HCEC 1CT (cell line): ENCODE measurements at regions not wholly inside any gene's neighbourhood (a gene's known extent, or its start where the extent isn't known, plus 50 kb on each side); places are given as distances from the start of the nearest gene placed in this dataset.
"Not testable (repeated sequence)": the region's sequence is repeated elsewhere in the genome, so short reads cannot be mapped to it uniquely, and the experiment has no call there.

Source experiments
- DNase-seq: peaks from one replicate; pipeline ENCODE4 v3.0.0-alpha.2; 2017

DNA sequence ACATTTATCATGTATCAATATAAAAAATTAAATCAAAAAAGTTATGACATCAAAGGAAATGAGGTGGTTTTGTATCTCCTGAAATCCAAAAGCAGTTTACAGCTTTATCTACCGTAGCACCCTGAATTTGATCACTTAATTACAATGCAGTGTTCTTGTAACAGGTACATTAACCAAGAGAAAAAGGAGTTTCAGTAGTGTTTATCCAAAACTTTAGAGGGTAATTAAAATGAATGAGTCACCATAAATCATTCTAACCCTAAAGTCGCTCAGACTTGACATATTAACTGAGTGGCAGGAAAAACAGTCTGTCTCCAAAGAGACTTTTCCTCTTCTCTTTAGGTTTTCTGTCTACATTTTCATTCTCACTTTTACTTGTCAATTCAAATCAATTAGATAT, 907.6 kb upstream of the EPHA5 start:
- DNase-seq = no peak

DNA sequence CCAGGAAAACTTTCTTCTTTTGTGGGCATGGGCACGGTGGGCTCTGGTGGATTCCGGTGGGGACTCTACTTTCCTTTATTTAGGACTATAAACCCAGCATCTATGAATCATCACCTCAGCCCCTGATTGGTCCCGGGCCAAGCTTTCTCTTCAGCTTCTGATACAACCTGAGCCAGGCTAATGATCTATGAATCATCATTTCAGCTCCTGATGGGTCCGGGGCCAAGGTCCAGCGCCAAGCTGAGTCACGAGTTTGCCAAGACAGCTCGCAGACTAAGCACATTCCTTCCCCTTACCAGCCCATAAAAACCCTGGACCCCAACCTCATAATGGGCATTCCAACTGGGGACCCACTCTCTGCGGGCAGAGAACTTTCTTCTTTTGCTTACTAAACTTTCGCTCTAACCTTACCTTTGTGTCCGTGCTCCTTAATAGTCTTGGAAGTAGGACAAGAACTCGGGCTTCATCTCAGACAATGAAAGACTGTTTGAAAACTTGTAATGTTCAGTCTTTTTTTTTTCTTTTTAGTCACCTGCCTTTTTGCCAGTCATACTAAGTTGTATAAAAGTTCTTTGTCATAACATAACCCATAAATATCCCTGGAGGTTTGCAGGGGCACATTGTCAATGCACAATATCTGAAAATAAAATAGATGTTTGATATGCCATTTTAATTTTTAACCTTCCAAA, 904.9 kb upstream of the EPHA5 start:
- peak; percentile 73 for DNase-seq

DNA sequence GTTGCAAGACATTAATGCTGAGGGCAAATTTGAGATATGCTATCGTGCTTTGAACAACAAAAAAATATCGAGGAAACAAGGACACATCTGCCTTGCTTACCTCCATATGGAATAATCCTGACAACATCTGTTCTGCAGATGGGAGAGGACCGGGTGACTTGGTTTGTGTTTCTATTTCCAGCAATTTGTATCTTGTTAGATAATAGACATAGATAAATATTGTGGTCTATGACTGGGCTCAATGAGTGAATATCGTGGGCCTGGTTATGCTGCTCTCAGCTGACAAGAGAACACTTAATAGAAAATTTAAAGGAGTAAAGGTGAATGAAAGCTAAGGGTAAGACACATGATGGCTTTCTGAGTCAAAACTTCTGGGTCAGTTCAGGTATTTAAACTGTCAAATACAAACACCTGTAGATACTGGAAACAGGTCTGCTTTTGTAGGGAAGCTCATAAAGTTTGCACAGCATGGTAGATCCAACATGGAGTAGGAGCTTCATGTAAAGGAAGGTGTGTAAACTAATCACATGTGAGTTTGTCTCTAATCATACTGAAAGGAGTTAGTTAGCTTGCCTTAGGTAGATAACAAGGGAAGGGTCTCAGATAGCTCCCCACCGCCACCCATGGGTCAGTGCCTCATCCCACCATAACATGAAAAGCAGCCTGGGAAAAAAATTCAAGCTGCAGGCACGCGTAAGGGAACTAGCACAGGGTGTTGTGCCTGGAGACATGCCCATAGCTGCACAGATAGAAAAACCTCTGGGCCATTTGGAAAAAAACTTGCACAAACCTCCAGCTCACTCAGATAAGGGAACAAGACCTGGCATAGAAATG, 904.1 kb upstream of the EPHA5 start:
- peak; percentile 80 for DNase-seq

DNA sequence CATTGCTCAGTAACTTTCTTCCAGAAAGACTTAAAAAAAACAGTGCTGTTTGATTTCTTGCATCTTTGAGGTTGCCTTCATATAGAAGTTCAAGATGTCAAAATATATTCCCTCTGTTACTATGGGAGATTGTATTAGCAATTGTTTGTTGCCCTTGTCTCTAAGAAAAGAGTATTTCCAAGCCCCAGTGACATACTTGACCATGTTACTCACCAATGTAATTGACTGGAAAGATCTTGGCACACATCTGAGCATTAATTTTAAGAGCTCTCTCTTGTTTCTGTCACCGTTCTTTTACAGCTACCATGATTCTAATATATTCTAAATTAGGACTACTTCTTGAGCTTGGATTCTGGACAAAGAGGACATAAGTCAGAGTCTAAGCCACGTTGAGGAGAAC, 902.7 kb upstream of the EPHA5 start:
- peak; percentile 71 for DNase-seq

DNA sequence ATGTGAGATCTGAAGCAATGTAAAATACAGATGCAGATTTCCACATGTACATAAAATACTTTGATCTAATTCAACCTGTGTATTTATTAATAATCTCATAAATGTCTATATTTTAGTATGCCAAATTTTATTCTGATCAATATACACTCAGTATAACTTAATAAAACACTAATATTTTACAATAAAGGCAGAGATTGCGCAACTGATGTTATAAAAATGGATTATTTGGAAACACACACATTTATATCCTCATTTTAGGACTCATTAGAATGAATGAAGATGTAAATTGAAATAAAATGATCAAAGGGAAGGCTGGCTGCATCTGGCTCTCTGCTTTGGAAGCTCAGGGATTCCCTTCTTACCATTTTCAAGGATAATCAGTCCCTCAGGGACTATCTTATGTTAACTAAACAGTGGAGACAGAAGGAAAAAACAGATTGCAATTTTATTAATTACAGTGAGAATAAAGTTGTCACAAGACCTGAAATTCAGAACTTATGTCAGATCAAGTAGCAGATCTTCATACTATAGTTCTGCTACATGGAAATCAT, 900.9 kb upstream of the EPHA5 start:
- no peak for DNase-seq

DNA sequence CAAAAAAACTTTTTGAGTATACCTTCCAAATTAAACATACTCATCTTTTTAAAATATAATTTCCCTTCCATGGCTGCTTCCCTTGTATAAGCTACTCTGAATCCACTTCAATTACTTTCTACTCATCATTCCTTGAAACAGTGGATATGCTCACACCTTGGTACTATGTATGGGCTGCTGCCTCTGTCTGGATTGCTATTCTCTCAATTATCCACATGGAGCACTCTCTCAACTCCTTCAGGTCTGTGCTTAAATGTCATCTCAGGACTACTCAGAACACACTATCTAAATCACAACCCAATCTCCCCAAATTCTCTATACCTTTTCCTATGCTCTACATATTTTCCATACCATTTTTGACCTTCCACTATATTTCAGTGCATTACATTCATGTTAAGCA, 898.9 kb upstream of the EPHA5 start:
- no peak for DNase-seq

DNA sequence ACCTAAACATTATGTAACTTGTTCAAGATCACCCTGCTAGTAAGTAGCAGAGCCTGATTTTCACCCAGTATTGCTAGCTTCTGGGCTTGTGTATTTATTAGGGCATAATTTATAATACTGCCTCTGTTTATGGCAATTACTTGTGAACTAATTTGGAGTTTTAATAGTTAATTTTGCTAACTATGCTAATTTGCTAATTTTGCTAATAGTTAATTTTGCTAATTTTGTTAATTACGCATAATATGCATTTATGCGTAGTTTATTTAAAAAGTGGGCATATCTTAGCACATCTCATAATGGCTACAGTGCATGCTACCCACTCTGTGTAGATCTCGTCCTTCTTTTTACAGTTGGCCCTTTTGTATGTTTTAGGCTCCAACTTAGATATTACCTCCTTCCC, 898.1 kb upstream of the EPHA5 start:
- no peak for DNase-seq

DNA sequence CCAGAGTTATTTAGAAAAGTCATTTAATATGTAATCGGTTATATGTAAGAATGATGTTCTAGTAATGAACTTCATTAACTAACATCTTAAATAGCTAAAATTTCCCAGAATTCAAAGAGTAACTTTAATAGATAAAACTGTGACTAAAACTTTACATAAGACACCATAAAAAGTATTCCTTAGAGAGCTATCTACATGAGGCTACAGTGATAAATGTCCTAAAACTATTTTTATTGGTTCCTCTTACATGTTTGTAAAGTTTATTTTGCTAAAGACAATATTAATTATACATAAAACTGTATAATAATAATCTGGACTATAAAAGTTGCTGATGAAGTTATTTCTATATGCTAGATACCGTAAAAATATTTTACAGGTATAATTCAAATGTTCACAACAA, 897.7 kb upstream of the EPHA5 start:
- DNase-seq = no peak

DNA sequence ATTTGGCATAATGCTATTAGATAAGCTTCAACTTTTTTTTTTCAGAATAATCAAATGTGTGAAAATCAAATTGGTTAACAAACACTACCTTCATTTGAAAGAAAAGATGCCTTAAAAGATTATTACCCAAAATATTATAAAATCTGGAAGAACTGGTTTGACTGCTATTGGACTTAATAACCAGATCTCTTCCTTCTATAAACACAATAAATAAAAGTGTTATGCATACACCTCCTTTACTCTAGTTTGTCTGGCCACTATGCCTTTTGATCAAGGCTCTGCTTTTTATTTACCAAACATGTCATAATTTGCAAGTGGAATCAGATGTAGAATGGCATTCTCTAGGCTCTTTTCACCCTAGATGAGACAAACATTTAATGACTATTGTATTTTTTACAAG, 897.3 kb upstream of the EPHA5 start:
- no peak for DNase-seq

DNA sequence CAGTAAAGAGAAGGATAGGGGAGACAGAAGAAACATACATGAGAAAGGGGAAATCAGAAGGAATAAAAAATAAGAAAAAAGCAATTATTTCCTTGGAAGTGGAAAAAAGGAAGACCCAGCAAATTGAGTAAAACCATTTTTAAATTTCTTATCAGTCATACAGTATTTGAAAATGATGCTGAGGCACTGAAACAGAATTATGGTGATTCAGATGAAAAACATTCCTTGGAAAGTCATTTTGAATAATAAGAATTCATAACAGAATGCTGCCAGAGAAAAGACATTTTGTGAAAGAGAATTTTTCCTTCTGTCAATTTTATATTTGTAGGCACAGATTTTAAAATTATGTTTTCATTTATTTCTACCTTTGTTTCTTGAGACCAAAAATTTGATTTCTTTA, 895.5 kb upstream of the EPHA5 start:
- peak; percentile 35 for DNase-seq

DNA sequence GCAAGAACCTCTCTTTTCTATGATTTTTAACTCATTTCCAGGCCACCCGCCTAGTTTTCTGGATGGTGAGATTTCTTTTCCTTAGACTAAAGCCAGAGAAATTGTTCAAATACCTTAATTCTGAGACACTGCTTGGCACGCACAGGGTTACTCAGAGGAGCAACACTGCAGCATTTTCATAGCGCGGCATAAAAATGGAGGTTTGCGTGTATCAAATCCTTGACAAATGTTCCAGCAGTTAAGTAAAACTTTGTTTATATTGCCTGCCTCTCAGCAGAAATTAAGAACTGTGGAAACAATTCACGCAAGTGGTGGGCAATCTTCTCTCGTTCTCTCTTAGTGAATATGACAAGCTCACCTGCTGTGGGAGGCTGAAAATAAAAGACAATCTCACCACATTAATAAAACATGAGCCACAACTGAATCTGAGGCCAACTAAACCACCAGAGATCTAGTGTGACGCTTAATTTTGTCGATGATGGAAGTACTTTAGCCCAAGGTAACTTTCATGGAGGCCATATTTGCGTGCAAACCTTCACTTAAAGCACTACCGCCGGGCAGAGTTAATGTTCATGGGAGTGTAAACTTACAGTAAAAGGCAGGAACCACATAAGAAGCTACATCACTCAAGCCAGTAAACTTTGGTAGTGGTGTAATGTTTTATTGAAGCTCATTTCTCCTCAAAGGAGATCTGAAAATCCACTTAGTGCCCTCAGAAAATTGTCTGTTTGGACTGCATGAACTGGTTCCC, 894.8 kb upstream of the EPHA5 start:
- peak; percentile 82 for DNase-seq

DNA sequence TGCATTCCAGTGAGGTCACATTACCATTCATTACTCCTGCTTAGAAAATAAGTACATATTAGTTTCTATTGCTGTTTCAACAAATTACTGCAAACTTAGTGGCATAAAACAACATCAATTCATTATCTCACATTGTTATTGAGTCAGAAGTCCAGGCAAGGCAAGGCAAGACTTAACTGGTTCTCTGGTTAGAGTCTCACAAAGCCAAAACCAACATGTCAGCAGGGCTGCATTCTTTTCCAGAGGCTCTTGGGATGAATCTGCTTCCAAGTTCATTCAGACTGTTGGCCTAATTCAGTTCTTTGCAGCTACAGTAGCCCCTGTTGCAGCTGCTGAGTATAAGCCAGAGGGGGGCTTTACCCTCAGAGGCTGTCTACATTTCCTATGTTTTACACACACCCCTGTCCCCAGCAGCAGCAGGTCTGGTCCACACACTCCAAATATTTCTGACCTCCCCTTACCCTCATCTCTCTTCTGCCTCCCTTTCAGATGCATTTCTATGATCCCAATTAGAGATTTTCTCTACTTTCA, 892.1 kb upstream of the EPHA5 start:
- no peak for DNase-seq

DNA sequence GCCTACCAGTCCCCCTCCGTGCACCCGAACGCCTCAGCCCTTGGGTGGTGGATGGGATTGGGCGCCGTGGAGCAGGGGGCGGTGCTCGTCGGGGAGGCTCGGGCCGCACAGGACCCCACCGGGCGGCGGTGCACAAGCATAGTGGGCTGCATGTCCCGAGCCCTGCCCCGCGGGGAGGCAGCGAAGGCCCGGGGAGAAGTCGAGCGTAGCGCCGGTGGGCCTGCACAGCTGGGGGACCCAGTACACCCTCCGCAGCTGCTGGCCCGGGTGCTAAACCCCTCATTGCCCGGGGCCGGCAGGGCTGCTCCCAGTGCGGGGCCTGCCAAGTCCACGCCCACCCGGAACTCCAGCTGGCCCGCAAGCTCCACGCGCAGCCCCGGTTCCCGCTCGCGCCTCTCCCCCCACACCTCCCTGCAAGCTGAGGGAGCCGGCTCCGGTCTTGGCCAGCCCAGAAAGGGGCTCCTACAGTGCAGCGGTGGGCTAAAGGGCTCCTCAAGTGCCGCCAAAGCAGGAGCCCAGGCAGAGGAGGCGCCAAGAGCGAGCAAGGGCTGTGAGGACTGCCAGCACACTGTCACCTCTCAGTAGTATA, 891.3 kb upstream of the EPHA5 start:
- not testable (repeated sequence) for DNase-seq

DNA sequence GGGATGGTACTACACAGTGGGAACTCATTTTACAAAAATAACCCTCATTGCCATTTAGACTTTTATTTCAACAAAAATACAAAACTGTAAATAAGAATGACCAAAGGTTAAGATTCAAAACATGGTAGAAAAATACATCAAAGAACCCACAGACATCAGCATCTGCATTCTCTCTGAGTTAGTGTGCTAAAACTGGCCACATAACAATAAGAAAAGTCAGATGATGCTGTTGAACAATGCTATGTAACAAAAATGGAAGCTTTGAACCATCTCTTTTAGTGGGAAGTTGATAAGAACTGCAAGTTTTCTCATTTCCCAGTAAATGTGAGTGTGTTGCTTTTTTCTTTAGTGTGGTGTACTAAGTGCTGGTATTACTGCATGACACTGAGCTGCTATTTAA, 888.4 kb upstream of the EPHA5 start:
- DNase-seq = peak; percentile 26

DNA sequence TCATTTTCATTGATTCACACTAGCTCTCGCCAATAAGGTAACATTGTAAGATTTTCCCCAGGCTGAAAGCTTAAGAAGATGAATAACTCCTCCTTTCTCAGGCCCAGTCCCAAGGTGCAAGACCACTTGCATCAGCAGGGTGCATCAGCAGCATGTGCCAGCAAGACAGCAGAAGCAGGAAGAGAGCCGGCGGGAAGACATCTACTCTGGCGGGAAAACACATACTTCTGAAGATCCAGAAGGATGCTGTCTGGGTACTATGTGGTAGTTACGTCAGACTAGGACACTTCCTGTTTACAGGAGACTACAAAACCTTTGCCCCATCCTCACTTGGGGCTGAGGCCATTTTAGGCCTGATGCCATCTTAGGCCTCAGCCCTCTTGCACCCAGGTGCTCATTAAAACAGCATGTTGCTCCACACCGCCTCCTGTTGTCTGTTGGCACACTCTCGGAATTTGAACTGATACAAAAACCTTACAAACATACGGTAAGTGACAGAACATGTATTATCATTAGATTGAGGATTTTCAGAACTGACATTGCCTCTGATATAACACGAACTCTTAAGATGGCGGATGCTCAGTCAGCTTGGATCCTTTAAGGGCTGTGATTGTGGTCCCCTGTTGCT, 886.5 kb upstream of the EPHA5 start:
- no peak for DNase-seq

DNA sequence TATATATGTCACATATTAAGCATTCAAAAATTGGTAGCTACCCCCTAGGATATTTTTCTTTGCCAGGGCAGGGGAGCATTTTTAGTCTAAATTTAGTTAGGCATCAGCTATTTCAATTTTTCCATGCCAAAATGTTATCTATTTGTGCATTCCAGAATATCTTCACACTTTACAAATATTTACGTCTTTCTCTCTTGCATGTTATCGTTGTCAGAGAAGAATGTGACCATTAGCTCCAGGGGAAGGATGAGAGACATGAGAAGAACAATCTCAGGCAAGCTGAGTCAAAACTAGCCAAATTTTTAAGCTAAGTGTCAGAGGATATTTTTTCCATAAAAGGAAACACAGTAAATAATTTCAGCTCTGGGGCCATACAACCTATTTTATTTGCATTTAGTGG, 885.0 kb upstream of the EPHA5 start:
- DNase-seq = peak; percentile 67

DNA sequence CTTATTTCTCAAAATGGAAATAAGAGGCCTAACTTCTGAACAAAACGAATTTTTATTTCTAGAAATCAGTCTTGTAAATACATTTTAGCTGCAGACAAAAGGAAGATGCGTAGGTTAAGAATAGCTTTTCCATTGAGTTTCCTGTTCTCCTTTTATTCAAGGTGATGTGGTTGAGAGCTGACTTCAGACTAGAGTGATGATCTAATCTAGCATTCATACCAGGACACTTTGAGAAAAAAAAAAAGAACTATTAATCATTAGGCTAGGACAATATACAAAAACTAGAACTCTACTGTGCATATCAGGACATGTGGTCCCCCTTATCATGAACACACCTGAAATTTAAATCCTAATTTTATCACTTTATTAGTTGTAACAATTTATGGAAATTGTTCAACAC, 884.5 kb upstream of the EPHA5 start:
- DNase-seq = no peak

DNA sequence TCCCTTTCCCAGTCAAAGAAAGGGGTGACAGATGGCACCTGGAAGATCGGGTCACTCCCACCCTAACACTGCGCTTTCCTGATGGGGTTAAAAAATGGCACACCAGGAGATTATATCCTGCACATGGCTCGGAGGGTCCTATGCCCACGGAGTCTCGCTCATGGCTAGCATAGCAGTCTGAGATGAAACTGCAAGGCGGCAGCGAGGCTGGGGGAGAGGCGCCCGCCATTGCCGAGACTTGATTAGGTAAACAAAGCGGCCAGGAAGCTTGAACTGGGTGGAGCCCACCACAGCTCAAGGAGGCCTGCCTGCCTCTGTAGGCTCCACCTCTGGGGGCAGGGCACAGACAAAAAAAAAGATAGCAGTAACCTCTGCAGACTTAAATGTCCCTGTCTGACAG, 875.0 kb upstream of the EPHA5 start:
- DNase-seq = not testable (repeated sequence)

DNA sequence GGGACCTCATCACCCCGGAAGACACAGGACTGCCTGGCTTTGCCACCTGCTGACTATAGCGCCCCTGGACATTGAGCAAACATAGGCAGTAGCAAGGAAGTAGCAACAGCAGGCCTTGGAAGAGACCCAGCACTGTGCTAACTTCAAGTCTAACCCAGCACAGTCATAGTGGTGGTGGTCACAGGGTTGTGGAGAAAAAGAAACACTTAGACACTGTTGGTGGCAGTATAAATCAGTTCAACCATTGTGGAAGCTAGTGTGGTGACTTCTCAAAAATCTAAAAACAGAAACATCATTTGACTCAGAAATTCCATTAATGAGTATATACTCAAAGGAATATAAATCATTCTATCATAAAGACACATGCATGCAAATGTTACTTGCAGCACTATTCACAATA, 874.0 kb upstream of the EPHA5 start:
- no peak for DNase-seq

DNA sequence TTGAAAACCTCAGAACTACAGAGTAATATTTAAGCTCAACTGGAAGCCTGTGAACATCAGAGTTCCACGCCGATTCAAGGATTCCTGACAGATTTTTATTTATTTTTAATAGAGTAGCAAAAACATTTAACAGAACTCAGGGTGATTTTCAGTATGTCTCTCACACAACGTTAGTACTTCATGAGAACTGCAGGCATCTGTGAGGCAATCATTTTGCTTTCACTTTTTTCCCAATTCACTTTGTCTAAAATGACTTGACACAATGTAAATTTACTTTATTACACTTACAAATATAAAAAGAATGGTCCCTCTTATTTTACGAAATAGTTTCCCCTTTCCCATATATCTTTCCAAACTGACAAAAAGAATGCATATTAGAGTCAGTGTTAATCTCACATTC, 869.5 kb upstream of the EPHA5 start:
- DNase-seq = peak; percentile 7

DNA sequence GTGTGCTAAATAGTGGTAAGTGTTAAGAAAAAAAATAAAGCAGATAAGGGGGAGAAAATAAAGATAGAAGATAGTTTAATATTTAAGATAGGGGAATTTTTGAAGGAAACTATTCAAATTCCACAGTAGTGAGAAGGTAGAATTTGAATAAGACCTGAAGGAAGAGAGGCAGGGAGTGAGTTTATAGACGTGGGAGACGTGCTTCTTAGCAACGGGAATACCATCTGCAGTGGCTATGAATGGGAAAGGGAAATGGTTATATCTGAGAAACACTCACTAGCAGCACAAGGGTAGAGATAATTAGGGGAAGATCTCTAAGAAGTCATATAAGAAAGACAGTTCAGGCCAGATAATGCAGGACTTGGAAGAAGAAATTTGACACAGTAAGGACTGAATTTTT, 854.5 kb upstream of the EPHA5 start:
- DNase-seq = no peak

DNA sequence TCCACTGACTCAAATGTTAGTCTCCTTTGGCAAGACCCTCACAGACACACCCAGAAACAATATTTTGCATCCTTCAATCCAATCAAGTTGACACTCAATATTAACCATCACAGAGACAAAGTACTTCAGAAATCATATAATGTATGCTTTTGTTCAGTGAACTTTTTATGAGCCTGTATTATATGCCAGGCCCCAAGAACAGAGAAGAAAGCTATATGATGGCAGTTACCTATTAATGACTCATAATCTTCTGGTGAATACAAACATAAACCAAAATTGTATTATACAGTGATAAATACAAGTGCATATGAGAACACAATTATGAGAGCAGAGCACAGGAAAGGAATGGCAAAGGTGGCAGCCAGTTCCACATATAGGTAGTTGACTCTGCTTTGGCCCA, 852.0 kb upstream of the EPHA5 start:
- DNase-seq = no peak
